Psoas muscle (tissue), 7 donors: ENCODE measurements at regions not wholly inside any gene's neighbourhood (a gene's known extent, or its start where the extent isn't known, plus 50 kb on each side); places are given as distances from the start of the nearest gene placed in this dataset.
"Not testable (repeated sequence)": the region's sequence is repeated elsewhere in the genome, so short reads cannot be mapped to it uniquely, and the experiment has no call there.

Experiments
- ATAC-seq, 4 donors: fragments of 200-7000 bp; cut with Tn5 transposase; one replicate each; pipeline ENCODE4 v1.9.1; 2020; ENCODE audit warnings: moderate library complexity in 3 of 4, mild to moderate bottlenecking in 2 of 4
- DNase-seq, 2 donors: peaks; one replicate each; pipeline ENCODE4 v3.0.0-alpha.2; 2020
- H3K27ac ChIP-seq: fragments of 200-600 bp; one replicate; pipeline ENCODE4 v1.8.0; 2022
- H3K27me3 ChIP-seq, 3 donors: fragments of 200-600 bp in 1 of 3; one replicate each; pipeline versions ENCODE4 v1.6.1 to v1.8.0; 2013 to 2022; ENCODE audit warnings: low read length in 2 of 3, mild to moderate bottlenecking in 2 of 3, moderate library complexity in 1 of 3; ENCODE audit not compliant: insufficient read depth in 3 of 3
- H3K36me3 ChIP-seq, 2 donors: fragments of 200-600 bp in 1 of 2; one replicate each; pipeline versions ENCODE4 v1.6.1 to v1.8.0; 2013 to 2022; ENCODE audit warnings: low read depth in 1 of 2, mild to moderate bottlenecking in 1 of 2, moderate library complexity in 1 of 2; ENCODE audit not compliant: insufficient read depth in 1 of 2
- H3K4me1 ChIP-seq: fragments of 200-600 bp; one replicate; pipeline ENCODE4 v1.8.0; 2022
- H3K4me3 ChIP-seq: fragments of 200-600 bp; one replicate; pipeline ENCODE4 v1.8.0; 2022; ENCODE audit warnings: mild to moderate bottlenecking
- H3K9me3 ChIP-seq: fragments of 200-600 bp; one replicate; pipeline ENCODE4 v1.8.0; 2022
- CTCF ChIP-seq: fragments of 200-600 bp; IDR thresholded peaks from one replicate; pipeline ENCODE4 v1.8.0; 2022; ENCODE audit warnings: antibody characterized with exemption
- WGBS, 3 donors: extraction: QIAGEN DNeasy Blood & Tissue Kit; methylation state at CpG; one replicate each; pipeline versions ENCODE4 v1.1.6 to v1.1.7; 2013; 5-methylcytosine and 5-hydroxymethylcytosine counted together
- intact Hi-C, 2 donors: fragments of 100-400 bp; cut with DNase I; formaldehyde crosslinking; loops; one replicate each; pipeline versions ENCODE4 v1.11.0 to v1.14.2; 2022
- donor health status: healthy with polysubstance abuse.
- donor health status: DM: no; HTN: no; CAD: no; lungs with moderate emphysema.
- donor health status: Bipolar disorder and iron deficiency.
- donor health status: healthy.
- donor health status: DM: yes; HTN: yes; CAD: no.
- donor health status: DM: no; HTN: no; CAD: no.
- donor health status: DM: yes; HTN: yes; CAD: no.

- 69 to 77% (median 75%) methylated on average over 3 of the region's 3 CpGs for WGBS, 3 donors
- H3K4me1 ChIP-seq: no peaks in the 10 kb centered on the region
- no peak overlapping the region for H3K4me3 ChIP-seq
- H3K27me3 ChIP-seq: no peaks in the 10 kb centered on the region
- no peaks in the 10 kb centered on the region for H3K9me3 ChIP-seq
- TF ChIP-seq CTCF: no peak
- no peaks in the 10 kb centered on the region for H3K36me3 ChIP-seq
- ATAC-seq (no peak), DNase-seq (no peak)
- no peak overlapping the region for H3K27ac ChIP-seq
- intact Hi-C loops: no loop called here
These were observed 121.7 kb upstream of the HCCS start for GRCh38 chrX:10989386-10989785.

GRCh38 chrX:10990418-10990817 lies 120.7 kb upstream of the HCCS start:
- intact Hi-C loops: no loop called here
- H3K4me3 ChIP-seq: no peak overlapping the region
- H3K27ac ChIP-seq: no peak overlapping the region
- no peak for ATAC-seq
- no peaks in the 10 kb centered on the region for H3K36me3 ChIP-seq
- no peak for DNase-seq
- no peaks in the 10 kb centered on the region for H3K27me3 ChIP-seq
- no peaks in the 10 kb centered on the region for H3K9me3 ChIP-seq
- WGBS, 3 donors: 37 to 50% (median 43%) methylated on average over 3 of the region's 3 CpGs
- no peaks in the 10 kb centered on the region for H3K4me1 ChIP-seq
- TF ChIP-seq CTCF: no peak

- Histone ChIP-seq H3K4me3 (no peak overlapping the region), H3K27ac (no peak overlapping the region), H3K9me3 (no peaks in the 10 kb centered on the region), H3K27me3 (no peaks in the 10 kb centered on the region), H3K36me3 (no peaks in the 10 kb centered on the region), H3K4me1 (no peaks in the 10 kb centered on the region)
- TF ChIP-seq CTCF: no peak
- WGBS, 3 donors: 35 to 49% (median 37%) methylated on average over 4 of the region's 4 CpGs
- intact Hi-C loops: no loop called here
- no peak for ATAC-seq
- DNase-seq: no peak
These were observed 120.2 kb upstream of the HCCS start for GRCh38 chrX:10990976-10991375.

DNA sequence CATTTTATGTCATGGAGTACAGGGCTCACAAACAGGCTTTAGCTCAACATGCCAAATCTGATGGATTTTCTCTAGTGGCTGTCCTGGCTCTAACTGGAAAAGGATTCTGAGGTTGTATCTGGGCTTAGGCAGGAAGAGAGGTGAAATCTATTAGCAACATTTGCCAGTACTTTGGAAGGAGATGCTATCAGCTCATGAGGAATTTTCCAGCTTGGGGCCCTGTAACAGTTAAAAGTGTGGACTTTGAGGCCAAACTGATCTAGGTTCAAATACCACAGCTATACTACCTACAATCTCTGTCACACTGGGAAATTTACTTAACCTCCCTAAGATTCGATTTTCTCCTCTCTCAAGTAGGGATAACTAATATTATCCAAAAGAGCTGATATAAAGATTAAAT lies 119.0 kb upstream of the HCCS start:
- DNase-seq (no peak), ATAC-seq (no peak)
- no peak overlapping the region for H3K4me3 ChIP-seq
- no peak overlapping the region for H3K27ac ChIP-seq
- intact Hi-C loops: no loop called here
- no peaks in the 10 kb centered on the region for H3K27me3 ChIP-seq
- no peaks in the 10 kb centered on the region for H3K9me3 ChIP-seq
- no peaks in the 10 kb centered on the region for H3K36me3 ChIP-seq
- 50 to 100% (median 90%) methylated on average over 1 of the region's 1 CpG for WGBS, 3 donors
- TF ChIP-seq CTCF: no peak
- no peaks in the 10 kb centered on the region for H3K4me1 ChIP-seq

GRCh38 chrX:11007076-11007475 lies 104.1 kb upstream of the HCCS start:
- 74 to 93% (median 90%) methylated on average over 5 to 7 of the region's 9 CpGs for WGBS, 3 donors
- H3K4me1 ChIP-seq, H3K27ac ChIP-seq, H3K27me3 ChIP-seq, H3K9me3 ChIP-seq, intact Hi-C loops, DNase-seq, H3K4me3 ChIP-seq, H3K36me3 ChIP-seq, ATAC-seq: not testable (repeated sequence)
